Cardiac muscle cell (in vitro differentiated cells and primary cell): ENCODE measurements at regions not wholly inside any gene's neighbourhood (a gene's known extent, or its start where the extent isn't known, plus 50 kb on each side); places are given as distances from the start of the nearest gene placed in this dataset.

Experiments
- DNase-seq, 2 donors: peaks; one replicate each; pipeline versions ENCODE4 v3.0.0 to v3.0.0-alpha.2; 2010 to 2017; ENCODE audit warnings: low read depth in 1 of 2, low spot score in 1 of 2
- H3K27ac ChIP-seq: fragments of 200-600 bp; sonication (generic); 2 replicates; pipeline ENCODE4 v1.5.1; 2016
- H3K27me3 ChIP-seq: fragments of 200-600 bp; sonication (generic); 2 replicates; pipeline ENCODE4 v1.6.0; 2016; ENCODE audit warnings: control low read depth
- H3K36me3 ChIP-seq: fragments of 200-600 bp; sonication (generic); 2 replicates; pipeline ENCODE4 v1.5.1; 2016; ENCODE audit warnings: control low read depth
- H3K4me1 ChIP-seq: fragments of 200-600 bp; sonication (generic); 2 replicates; pipeline ENCODE4 v1.8.1; 2017; ENCODE audit warnings: low read depth, mild to moderate bottlenecking, mixed run types
- H3K4me3 ChIP-seq: fragments of 200-600 bp; sonication (generic); 2 replicates; pipeline ENCODE4 v1.5.1; 2016; ENCODE audit warnings: mild to moderate bottlenecking
- H3K9me3 ChIP-seq: fragments of 200-600 bp; sonication (generic); 2 replicates; pipeline ENCODE4 v1.5.1; 2017; ENCODE audit warnings: low read depth, mild to moderate bottlenecking, control low read depth
- TF ChIP-seq, protein P1 (sequence below): IDR thresholded peaks from 2 replicates; pipeline ENCODE4 v1.5.1; 2012; ENCODE audit warnings: low read depth, mild to moderate bottlenecking, low read length

DNA sequence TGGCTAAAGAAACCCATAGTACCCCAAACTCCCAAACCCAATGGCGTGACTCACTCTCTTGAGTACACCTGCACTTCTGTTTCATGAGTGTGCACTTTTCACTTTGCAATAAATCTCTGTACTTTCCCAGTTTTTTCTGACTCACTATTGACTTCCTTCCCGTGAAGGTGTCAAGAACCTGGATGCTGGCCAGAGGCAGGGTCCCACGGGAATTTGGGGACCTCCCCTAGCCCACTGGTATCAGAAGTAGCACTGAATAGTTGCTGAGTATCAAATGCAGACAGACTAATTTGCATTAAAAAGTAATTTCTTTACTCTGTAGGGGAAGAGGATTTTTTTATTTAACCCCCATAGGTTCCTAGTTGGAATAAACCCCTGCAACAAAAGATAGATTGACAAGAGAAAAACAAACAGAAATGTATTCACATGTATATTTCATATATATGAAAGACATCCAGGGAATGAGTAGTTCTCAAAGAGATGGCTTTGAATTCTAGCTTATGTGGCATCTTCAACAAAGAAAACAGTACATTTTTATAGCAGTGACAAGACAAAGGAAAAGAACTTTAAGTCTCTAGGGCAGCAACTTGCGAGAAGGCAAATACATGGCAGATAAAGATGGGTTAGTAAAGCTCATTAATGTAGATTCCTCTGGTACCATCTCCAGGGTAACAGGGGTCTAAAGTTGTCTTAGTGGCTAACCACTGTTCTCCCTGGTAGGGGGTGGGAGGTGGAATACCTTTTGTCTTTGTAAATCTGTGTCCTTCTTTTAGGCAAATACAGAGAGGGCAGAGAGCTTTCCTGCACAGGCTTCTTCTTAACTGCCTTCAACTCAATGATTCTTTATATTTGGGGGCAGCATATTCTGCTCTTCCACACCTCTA, 385.5 kb upstream of the PDZRN3 start:
- Histone ChIP-seq H3K27ac (no peak overlapping the region), H3K4me3 (no peak overlapping the region), H3K4me1 (no peaks in the 10 kb centered on the region), H3K9me3 (no peaks in the 10 kb centered on the region), H3K36me3 (no peaks in the 10 kb centered on the region), H3K27me3 (no peaks in the 10 kb centered on the region)
- DNase-seq, result no peak
- TF ChIP-seq, protein P1, sequence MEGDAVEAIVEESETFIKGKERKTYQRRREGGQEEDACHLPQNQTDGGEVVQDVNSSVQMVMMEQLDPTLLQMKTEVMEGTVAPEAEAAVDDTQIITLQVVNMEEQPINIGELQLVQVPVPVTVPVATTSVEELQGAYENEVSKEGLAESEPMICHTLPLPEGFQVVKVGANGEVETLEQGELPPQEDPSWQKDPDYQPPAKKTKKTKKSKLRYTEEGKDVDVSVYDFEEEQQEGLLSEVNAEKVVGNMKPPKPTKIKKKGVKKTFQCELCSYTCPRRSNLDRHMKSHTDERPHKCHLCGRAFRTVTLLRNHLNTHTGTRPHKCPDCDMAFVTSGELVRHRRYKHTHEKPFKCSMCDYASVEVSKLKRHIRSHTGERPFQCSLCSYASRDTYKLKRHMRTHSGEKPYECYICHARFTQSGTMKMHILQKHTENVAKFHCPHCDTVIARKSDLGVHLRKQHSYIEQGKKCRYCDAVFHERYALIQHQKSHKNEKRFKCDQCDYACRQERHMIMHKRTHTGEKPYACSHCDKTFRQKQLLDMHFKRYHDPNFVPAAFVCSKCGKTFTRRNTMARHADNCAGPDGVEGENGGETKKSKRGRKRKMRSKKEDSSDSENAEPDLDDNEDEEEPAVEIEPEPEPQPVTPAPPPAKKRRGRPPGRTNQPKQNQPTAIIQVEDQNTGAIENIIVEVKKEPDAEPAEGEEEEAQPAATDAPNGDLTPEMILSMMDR, result no peak

GRCh38 chr3:74004386-74004785, 379.6 kb upstream of the PDZRN3 start:
- Histone ChIP-seq H3K4me1 (no peaks in the 10 kb centered on the region), H3K9me3 (no peaks in the 10 kb centered on the region), H3K27ac (no peak overlapping the region), H3K36me3 (no peaks in the 10 kb centered on the region), H3K4me3 (no peak overlapping the region), H3K27me3 (no peaks in the 10 kb centered on the region)
- TF ChIP-seq, protein P1, result no peak
- no peak for DNase-seq

GRCh38 chr3:74003734-74004133, 379.0 kb upstream of the PDZRN3 start:
- H3K36me3 ChIP-seq, result no peaks in the 10 kb centered on the region
- no peak overlapping the region for H3K4me3 ChIP-seq
- no peaks in the 10 kb centered on the region for H3K4me1 ChIP-seq
- TF ChIP-seq, protein P1, result no peak
- no peaks in the 10 kb centered on the region for H3K27me3 ChIP-seq
- H3K9me3 ChIP-seq, result no peaks in the 10 kb centered on the region
- no peak overlapping the region for H3K27ac ChIP-seq
- no peak for DNase-seq

GRCh38 chr3:74001436-74001835, 376.7 kb upstream of the PDZRN3 start:
- no peak overlapping the region for H3K27ac ChIP-seq
- no peaks in the 10 kb centered on the region for H3K27me3 ChIP-seq
- no peaks in the 10 kb centered on the region for H3K4me1 ChIP-seq
- no peaks in the 10 kb centered on the region for H3K9me3 ChIP-seq
- H3K36me3 ChIP-seq, result no peaks in the 10 kb centered on the region
- no peak for DNase-seq
- H3K4me3 ChIP-seq, result no peak overlapping the region
- TF ChIP-seq, protein P1, result no peak

DNA sequence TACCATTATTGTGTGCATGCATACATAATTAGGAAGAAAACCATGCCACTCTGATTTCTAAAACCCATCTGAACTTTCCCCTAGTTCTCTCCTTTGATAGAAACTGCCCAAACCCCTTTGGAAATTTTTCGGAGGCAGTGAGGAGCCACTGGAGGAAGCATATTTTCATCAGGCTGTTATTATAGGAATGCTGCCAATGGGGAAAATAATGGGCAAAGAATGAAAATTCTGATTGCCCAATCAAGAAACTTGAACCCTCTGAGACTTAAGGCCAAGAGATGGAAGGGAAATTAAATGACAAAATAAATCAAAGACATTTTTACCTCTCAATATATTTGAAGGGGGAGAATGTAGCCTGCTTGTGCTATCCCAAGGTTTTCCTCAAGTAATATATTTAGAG, 376.0 kb upstream of the PDZRN3 start:
- H3K4me3 ChIP-seq, result no peak overlapping the region
- no peaks in the 10 kb centered on the region for H3K4me1 ChIP-seq
- H3K27ac ChIP-seq, result no peak overlapping the region
- H3K27me3 ChIP-seq, result no peaks in the 10 kb centered on the region
- no peaks in the 10 kb centered on the region for H3K36me3 ChIP-seq
- peak in 1 of 2 donors; percentile 1 for DNase-seq
- H3K9me3 ChIP-seq, result no peaks in the 10 kb centered on the region
- TF ChIP-seq, protein P1, result no peak
